VCaP (cell line): ENCODE measurements at regions not wholly inside any gene's neighbourhood (a gene's known extent, or its start where the extent isn't known, plus 50 kb on each side); places are given as distances from the start of the nearest gene placed in this dataset.
"Not testable (repeated sequence)": the region's sequence is repeated elsewhere in the genome, so short reads cannot be mapped to it uniquely, and the experiment has no call there.

Experiments used
- H3K27ac ChIP-seq: fragments of 450-650 bp; 2 replicates; pipeline ENCODE4 v1.5.1; 2017
- CTCF ChIP-seq: fragments of 450-650 bp; conservative IDR thresholded peaks from 2 replicates; pipeline ENCODE4 v1.5.1; 2017; ENCODE audit warnings: mild to moderate bottlenecking, moderate library complexity

DNA sequence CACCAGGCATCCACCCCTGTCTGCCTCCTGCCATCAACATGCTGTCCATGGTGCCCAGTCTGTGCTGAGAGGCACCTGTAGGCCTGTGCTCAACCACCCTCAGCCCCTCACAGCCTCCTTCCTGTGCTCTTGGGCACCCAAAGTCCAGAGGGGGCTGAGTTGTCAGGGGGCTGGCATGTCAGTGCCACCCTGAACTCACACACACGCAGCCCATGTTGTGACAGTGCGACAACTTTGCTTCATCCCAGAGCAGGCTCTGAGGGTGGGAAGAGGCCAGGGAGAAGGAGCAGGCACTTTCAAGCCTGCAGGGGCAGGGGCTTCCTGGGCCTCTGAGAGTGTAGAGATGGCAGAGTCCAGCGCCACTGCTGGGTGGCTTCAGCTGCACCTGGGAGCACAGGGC, 491.0 kb downstream of the TMEM135 start:
- no peak overlapping the region for H3K27ac ChIP-seq
- no peak for TF ChIP-seq CTCF

DNA sequence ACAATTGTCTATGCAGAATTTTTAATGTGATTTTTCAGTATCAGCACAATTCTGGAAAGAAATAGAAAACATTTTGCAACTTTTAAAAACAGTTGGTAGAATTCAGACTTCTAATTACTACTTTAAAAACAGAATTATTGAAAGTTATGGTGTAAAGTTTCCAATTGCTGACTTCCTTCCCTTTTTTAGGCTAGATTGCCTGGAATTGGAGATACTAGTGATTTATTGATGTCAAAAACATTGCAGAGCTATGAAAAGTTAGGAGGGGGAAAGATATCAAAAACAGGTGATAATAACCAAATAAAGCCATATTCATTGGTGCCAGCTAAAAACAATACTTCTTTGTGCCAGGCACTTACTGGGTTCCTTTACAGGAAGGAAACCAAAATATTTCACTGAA, 485.5 kb downstream of the TMEM135 start:
- no peak for TF ChIP-seq CTCF
- no peak overlapping the region for H3K27ac ChIP-seq

DNA sequence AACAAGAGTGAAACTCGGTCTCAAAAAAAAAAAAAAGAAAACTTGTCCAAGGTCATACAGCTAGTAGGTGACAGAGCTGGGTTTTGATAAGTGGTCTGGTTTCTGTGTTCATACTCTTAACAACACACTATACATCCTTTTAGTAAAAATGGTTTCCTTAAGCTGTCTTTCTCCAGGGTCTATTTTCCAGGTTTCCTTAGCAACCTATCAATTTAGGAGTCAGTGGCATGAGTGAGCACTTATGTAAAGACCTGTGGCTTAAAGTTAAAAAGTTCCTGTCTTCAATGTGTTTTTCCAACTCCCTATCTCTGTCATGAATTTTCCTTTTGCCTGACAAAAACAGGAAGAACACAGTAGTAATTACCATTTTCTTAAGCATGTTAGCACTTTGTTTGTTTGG, 480.5 kb downstream of the TMEM135 start:
- no peak overlapping the region for H3K27ac ChIP-seq
- no peak for TF ChIP-seq CTCF

DNA sequence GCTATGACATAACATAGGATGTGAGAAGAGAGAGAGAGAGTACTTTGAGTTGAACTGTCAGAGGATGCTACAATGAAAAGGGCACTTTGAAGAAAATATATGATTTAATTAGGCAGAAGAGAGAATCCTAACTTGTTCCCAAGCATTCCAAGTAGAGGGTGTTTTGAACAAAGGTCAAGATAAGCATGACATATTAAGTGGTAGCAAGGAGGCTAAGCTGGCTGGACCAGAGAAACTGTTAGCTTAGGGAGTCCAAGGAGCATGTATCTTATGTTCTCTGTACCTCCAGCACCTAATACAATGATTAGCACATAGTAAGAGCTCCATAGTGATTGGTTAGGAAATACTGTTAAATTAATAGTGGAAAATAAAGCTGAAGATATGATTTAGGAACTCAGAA, 479.6 kb downstream of the TMEM135 start:
- no peak for TF ChIP-seq CTCF
- H3K27ac ChIP-seq = no peak overlapping the region

DNA sequence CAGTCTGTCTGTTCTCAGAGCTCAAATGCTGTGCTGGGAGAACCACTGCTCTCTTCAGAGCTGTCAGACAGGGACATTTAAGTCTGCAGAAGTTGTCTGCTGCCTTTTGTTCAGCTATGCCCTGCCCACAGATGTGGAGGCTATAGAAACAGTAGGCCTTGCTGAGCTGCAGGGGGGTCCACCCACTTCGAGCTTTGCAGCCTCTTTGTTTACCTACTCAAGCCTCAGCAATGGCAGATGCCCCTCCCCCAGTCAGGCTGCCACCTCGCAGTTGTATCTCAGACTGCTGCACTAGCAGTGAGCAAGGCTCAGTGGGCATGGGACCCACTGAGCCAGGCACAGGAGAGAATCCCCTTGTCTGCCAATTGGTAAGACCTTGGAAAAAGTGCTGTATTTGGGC, 470.0 kb downstream of the TMEM135 start:
- H3K27ac ChIP-seq = not testable (repeated sequence)

GRCh38 chr11:87506946-87507345, 469.2 kb downstream of the TMEM135 start:
- not testable (repeated sequence) for H3K27ac ChIP-seq

DNA sequence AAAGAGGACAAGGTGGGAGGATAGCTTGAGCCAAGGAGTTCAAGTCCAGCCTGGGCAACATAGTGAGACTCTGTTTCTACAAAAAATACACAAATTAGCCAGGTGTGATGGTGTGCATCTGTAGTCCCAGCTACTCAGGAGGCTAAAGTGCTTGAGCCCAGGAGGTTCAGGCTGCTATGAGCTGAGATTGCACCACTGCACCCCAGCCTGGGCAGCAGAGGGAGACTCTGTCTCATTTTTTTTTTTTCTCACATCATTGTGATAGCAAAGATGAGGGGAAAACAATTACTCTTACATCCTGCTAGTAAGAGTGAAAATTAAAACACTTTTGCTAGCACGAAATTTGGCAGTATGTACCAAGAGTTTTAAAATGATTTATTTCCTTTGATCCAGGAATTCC, 463.7 kb downstream of the TMEM135 start:
- TF ChIP-seq CTCF = no peak
- H3K27ac ChIP-seq = no peak overlapping the region

DNA sequence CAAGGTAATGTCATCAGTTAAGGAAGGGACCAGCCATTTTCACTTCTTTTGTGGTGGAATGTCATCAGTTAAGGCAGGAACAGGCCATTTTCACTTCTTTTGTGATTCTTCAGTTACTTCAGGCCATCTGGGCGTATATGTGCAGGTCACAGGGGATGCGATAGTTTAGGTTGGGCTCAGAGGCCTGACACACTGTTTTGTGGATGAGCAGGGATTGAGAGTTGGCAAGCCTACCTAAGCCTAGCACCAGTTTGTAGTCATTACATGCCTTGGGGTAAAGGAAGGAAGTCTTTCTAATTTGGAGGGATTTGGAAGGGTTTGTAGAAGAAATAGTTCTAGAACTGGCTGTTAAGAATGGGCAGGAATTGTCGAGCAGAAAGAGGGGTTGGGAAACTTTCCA, 457.2 kb downstream of the TMEM135 start:
- not testable (repeated sequence) for H3K27ac ChIP-seq

DNA sequence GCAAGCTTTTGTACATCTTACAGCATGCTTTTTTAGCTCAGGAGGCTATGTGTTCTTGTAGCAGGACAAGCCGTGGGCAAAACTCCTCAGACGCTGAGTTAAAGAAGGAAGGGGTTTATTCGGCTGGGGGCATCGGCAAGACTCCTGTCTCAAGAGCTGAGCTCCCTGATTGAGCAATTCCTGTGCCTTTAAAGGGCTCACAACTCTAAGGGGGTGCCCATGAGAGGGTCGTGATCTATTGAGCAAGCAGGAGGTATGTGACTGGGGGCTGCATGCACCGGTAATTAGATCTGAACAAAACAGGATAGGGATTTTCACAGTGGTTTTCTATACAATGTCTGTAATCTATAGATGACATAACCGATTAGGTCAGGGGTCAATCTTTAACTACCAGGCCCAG, 456.3 kb downstream of the TMEM135 start:
- not testable (repeated sequence) for H3K27ac ChIP-seq

DNA sequence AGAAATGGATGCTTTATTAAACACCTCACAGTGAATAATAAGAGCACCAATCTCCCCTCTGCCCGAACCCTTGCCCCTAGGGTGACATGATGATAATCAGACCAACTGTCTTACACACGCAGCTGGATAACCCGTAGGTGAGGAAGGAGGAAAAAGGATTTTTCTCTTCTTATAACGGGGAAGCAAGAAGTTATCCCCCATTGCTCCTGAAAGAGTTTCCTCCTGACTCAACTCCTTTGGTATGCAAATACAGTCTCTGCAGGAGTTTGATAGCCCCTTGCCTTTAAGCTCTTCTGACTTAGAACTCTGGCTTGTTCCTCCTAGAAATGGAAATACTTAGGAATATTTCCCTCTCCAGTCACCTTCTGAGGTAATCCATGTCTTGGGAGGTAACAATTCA, 455.8 kb downstream of the TMEM135 start:
- H3K27ac ChIP-seq = no peak overlapping the region
- no peak for TF ChIP-seq CTCF
